HG02840 (cell line): ENCODE measurements at regions not wholly inside any gene's neighbourhood (a gene's known extent, or its start where the extent isn't known, plus 50 kb on each side); places are given as distances from the start of the nearest gene placed in this dataset.

Experiments
- ATAC-seq: cut with Tn5 transposase; IDR thresholded peaks from one replicate; pipeline ENCODE4 v1.9.1; 2021; ENCODE audit warnings: mild to moderate bottlenecking, moderate library complexity, moderate number of reproducible peaks; ENCODE audit not compliant: unreplicated experiment, low FRiP score

- no peak for ATAC-seq
Measured at GRCh38 chr10:55062349-55062748, 261.3 kb upstream of the PCDH15 start.

- ATAC-seq = no peak
Measured at GRCh38 chr10:55058800-55059199, 257.8 kb upstream of the PCDH15 start.

GRCh38 chr10:55051515-55051914, 250.5 kb upstream of the PCDH15 start:
- ATAC-seq = no peak

GRCh38 chr10:55048830-55049498, 247.9 kb upstream of the PCDH15 start:
- no peak for ATAC-seq

GRCh38 chr10:55043540-55043939, 242.5 kb upstream of the PCDH15 start:
- ATAC-seq = no peak

GRCh38 chr10:55033061-55033460, 232.0 kb upstream of the PCDH15 start:
- no peak for ATAC-seq

- no peak for ATAC-seq
Measured at GRCh38 chr10:55024713-55025112, 223.7 kb upstream of the PCDH15 start.

- ATAC-seq = no peak
Measured at GRCh38 chr10:55019439-55019838, 218.4 kb upstream of the PCDH15 start.

- no peak for ATAC-seq
Measured at GRCh38 chr10:55013318-55013717, 212.3 kb upstream of the PCDH15 start.

- no peak for ATAC-seq
Measured at GRCh38 chr10:55002420-55002819, 201.4 kb upstream of the PCDH15 start.

- no peak for ATAC-seq
Measured at GRCh38 chr10:55001422-55001821, 200.4 kb upstream of the PCDH15 start.

- no peak for ATAC-seq
Measured at GRCh38 chr10:54993148-54993547, 192.1 kb upstream of the PCDH15 start.

- no peak for ATAC-seq
Measured at GRCh38 chr10:54985732-54986131, 184.7 kb upstream of the PCDH15 start.

- ATAC-seq = no peak
Measured at GRCh38 chr10:54983255-54983654, 182.2 kb upstream of the PCDH15 start.

GRCh38 chr10:54962134-54962900, 161.3 kb upstream of the PCDH15 start:
- no peak for ATAC-seq

- no peak for ATAC-seq
Measured at GRCh38 chr10:54961040-54961439, 160.0 kb upstream of the PCDH15 start.

- no peak for ATAC-seq
Measured at GRCh38 chr10:54958844-54959243, 157.8 kb upstream of the PCDH15 start.

- ATAC-seq = no peak
Measured at GRCh38 chr10:54947605-54948004, 146.6 kb upstream of the PCDH15 start.

- no peak for ATAC-seq
Measured at GRCh38 chr10:54940418-54940817, 139.4 kb upstream of the PCDH15 start.

GRCh38 chr10:54914049-54914448, 113.0 kb upstream of the PCDH15 start:
- no peak for ATAC-seq

- no peak for ATAC-seq
Measured at GRCh38 chr10:54909165-54909564, 108.1 kb upstream of the PCDH15 start.

- ATAC-seq = no peak
Measured at GRCh38 chr10:54908019-54908418, 107.0 kb upstream of the PCDH15 start.
